Pancreas (tissue), 10 donors: ENCODE measurements at regions not wholly inside any gene's neighbourhood (a gene's known extent, or its start where the extent isn't known, plus 50 kb on each side); places are given as distances from the start of the nearest gene placed in this dataset.

Experiments used
- ATAC-seq, 4 donors: fragments of 200-7000 bp; cut with Tn5 transposase; one replicate each; pipeline versions ENCODE4 v1.8.0 to v1.9.1; 2020; ENCODE audit warnings: mild to moderate bottlenecking in 4 of 4, moderate library complexity in 4 of 4
- DNase-seq, 6 donors: peaks; one replicate each; pipeline ENCODE4 v3.0.0-alpha.2; 2020
- FAIRE-seq: peaks from 2 replicates; lab custom pipeline; 2012; peaks lifted over from hg19 to GRCh38; lab: Jason Lieb, UNC
- H3K27ac ChIP-seq, 4 donors: fragments of 200-600 bp; sonication (generic); 1 replicate in 3 of 4; 2 replicates in 1 of 4; pipeline versions ENCODE4 v1.5.0 to v1.8.0; 2020
- H3K27me3 ChIP-seq, 4 donors: fragments of 200-600 bp; one replicate each; pipeline ENCODE4 v1.8.0; 2021
- H3K36me3 ChIP-seq, 3 donors: fragments of 200-600 bp; sonication (generic) in 1 of 3; one replicate each; pipeline versions ENCODE4 v1.5.0 to v1.8.0; 2020 to 2021
- H3K4me1 ChIP-seq, 3 donors: fragments of 200-600 bp; one replicate each; pipeline ENCODE4 v1.8.0; 2021
- H3K4me3 ChIP-seq, 4 donors: fragments of 200-600 bp; sonication (generic) in 2 of 4; one replicate each; pipeline versions ENCODE4 v1.5.0 to v1.8.0; 2020 to 2021
- H3K9me3 ChIP-seq, 4 donors: fragments of 200-600 bp; one replicate each; pipeline ENCODE4 v1.8.0; 2021
- WGBS, 2 donors: extraction: QIAGEN DNeasy Blood & Tissue Kit; methylation state at CpG; one replicate each; pipeline ENCODE4 v1.1.7; 2013; 5-methylcytosine and 5-hydroxymethylcytosine counted together
- intact Hi-C, 3 donors: fragments of 100-400 bp; cut with DNase I; formaldehyde crosslinking; loops; one replicate each; pipeline versions ENCODE4 v1.11.1 to v1.14.2; 2022
- TF ChIP-seq, protein P1 (sequence below), 4 donors: fragments of 200-600 bp; sonication (generic) in 3 of 4; IDR thresholded peaks; one replicate each; pipeline versions ENCODE4 v1.5.0 to v1.8.0; 2021; ENCODE audit warnings: antibody characterized with exemption in 4 of 4
- donor health status: healthy with polysubstance abuse.
- donor health status: DM: no; HTN: no; CAD: no; lungs with moderate emphysema.
- donor health status: DM: no; HTN: no; CAD: no.
- donor health status: control.
- donor health status: control.
- donor health status: Bipolar disorder and iron deficiency.
- donor health status: DM: yes; HTN: yes; CAD: no.
- donor health status: DM: no; HTN: no; CAD: no.
- donor health status: DM: no; HTN: no; CAD: no.
- donor health status: DM: yes; HTN: yes; CAD: no.

DNA sequence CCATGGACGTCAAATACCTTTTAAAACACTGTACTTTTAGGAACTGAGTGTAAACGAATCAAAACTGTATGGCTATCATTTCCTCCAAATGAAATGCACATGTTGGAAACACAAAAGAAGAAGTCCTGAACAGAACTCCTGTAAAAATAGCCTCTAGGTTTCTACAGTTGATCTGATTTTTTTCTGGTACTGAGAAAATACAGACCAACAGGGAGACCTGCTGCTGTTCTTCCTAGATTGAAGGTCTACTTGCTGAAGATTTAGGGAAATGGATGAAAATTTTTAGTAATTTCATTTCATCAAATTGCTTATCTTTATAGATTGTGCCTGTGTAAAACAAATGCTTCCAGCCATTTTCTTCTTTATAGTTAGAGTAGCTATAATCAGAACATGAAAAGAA is 520.4 kb downstream of the SLITRK6 start:
- intact Hi-C loops = no loop called here
- no peaks in the 10 kb centered on the region for H3K36me3 ChIP-seq
- no peak for DNase-seq
- WGBS, 2 donors = 35 to 48% methylated on average over 2 of the region's 2 CpGs
- no peak overlapping the region for H3K4me3 ChIP-seq
- no peak for FAIRE-seq
- H3K27me3 ChIP-seq = no peaks in the 10 kb centered on the region
- H3K27ac ChIP-seq = no peak overlapping the region
- TF ChIP-seq, protein P1, sequence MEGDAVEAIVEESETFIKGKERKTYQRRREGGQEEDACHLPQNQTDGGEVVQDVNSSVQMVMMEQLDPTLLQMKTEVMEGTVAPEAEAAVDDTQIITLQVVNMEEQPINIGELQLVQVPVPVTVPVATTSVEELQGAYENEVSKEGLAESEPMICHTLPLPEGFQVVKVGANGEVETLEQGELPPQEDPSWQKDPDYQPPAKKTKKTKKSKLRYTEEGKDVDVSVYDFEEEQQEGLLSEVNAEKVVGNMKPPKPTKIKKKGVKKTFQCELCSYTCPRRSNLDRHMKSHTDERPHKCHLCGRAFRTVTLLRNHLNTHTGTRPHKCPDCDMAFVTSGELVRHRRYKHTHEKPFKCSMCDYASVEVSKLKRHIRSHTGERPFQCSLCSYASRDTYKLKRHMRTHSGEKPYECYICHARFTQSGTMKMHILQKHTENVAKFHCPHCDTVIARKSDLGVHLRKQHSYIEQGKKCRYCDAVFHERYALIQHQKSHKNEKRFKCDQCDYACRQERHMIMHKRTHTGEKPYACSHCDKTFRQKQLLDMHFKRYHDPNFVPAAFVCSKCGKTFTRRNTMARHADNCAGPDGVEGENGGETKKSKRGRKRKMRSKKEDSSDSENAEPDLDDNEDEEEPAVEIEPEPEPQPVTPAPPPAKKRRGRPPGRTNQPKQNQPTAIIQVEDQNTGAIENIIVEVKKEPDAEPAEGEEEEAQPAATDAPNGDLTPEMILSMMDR (IDR thresholded peaks at IDR 0.05) = no peak
- ATAC-seq = no peak
- H3K4me1 ChIP-seq = no peaks in the 10 kb centered on the region
- no peaks in the 10 kb centered on the region for H3K9me3 ChIP-seq

DNA sequence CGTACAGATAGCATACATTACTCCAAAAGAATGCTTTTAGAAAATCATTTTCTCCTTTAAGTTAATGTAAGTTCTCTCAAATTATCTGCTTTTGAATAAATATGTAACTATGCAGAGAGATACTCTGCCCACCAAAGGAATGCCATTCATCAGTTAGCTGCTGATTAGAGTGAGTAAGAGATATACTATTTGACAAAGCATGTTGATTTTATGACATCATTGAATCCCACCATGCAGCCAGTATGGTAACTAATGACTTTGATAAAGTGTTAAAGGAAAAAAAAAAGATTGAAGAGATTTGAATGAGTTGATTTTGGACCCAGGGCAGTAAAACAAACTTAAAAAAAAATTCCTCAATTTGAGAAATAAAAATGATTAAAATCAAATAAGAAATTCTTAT is 521.5 kb downstream of the SLITRK6 start:
- no peak overlapping the region for H3K4me3 ChIP-seq
- FAIRE-seq = no peak
- WGBS, 2 donors = 13 to 19% methylated on average over 1 of the region's 1 CpG

GRCh38 chr13:85266771-85267170 is 532.4 kb downstream of the SLITRK6 start:
- ATAC-seq (no peak), FAIRE-seq (no peak), DNase-seq (no peak)
- TF ChIP-seq, protein P1 (IDR thresholded peaks at IDR 0.05) = no peak
- intact Hi-C loops = no loop called here
- Histone ChIP-seq H3K36me3 (no peaks in the 10 kb centered on the region), H3K27ac (no peak overlapping the region), H3K9me3 (no peaks in the 10 kb centered on the region), H3K27me3 (no peaks in the 10 kb centered on the region), H3K4me3 (no peak overlapping the region), H3K4me1 (no peaks in the 10 kb centered on the region)
- 58 to 71% methylated on average over 2 of the region's 2 CpGs for WGBS, 2 donors

More for the DNA sequence above, 521.5 kb downstream of the SLITRK6 start:
- intact Hi-C loops = no loop called here
- Histone ChIP-seq H3K27me3 (no peaks in the 10 kb centered on the region), H3K9me3 (no peaks in the 10 kb centered on the region), H3K36me3 (no peaks in the 10 kb centered on the region), H3K4me1 (no peaks in the 10 kb centered on the region), H3K27ac (no peak overlapping the region)
- TF ChIP-seq, protein P1 (IDR thresholded peaks at IDR 0.05) = no peak
- no peak for DNase-seq
- peak in 2 of 4 donors; percentile 39 to 48 for ATAC-seq

DNA sequence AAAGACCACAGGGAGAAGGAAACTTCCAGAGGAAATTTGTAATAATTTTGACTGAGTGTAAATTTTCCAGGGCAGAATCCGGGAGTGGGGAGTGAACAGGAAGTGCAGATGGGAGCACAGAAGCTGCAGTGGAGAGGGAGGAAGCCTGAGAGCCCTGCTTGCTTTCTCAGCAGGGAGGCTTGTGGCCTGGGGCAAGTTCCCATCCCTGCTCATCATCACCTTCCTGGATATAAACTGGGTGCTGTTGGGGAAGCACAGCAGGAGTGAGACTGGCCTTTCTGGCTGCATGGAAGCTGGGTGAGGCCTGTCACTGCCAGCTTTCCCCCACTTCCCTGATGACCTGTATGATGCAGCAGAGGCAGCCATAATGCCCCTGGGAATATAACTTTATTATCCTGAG is 532.9 kb downstream of the SLITRK6 start:
- no peak overlapping the region for H3K4me3 ChIP-seq
- no peaks in the 10 kb centered on the region for H3K27me3 ChIP-seq
- 28 to 36% methylated on average over 1 of the region's 1 CpG for WGBS, 2 donors
- no peaks in the 10 kb centered on the region for H3K9me3 ChIP-seq
- DNase-seq (no peak), FAIRE-seq (no peak), ATAC-seq (no peak)
- intact Hi-C loops = no loop called here
- no peak overlapping the region for H3K27ac ChIP-seq
- H3K4me1 ChIP-seq = no peaks in the 10 kb centered on the region
- TF ChIP-seq, protein P1 (IDR thresholded peaks at IDR 0.05) = no peak
- H3K36me3 ChIP-seq = no peaks in the 10 kb centered on the region

DNA sequence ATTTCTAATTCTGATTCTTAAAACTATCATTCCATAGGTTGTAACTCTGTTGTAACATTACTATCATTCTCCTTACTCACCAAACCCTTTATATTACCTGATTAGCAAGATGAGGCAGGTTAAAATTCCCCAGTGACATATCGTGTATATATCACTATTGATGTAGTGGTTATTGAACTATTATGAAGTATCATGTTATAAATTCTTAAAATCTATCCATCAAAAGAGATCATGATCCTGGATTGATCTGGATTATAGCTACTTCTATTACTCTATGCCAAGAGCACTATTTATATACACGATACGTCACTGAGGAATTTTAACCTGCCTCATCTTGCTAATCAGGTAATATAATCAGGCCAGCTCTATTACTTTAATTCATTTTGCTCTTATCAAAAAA is 533.9 kb downstream of the SLITRK6 start:
- no peak for DNase-seq
- Histone ChIP-seq H3K27me3 (no peaks in the 10 kb centered on the region), H3K27ac (no peak overlapping the region), H3K4me3 (no peak overlapping the region), H3K4me1 (no peaks in the 10 kb centered on the region), H3K36me3 (no peaks in the 10 kb centered on the region), H3K9me3 (no peaks in the 10 kb centered on the region)
- intact Hi-C loops = no loop called here
- no peak for ATAC-seq
- FAIRE-seq = no peak
- TF ChIP-seq, protein P1 (IDR thresholded peaks at IDR 0.05) = no peak
- 64 to 85% methylated on average over 3 of the region's 3 CpGs for WGBS, 2 donors
